ENCODE measurements at regions not wholly inside any gene's neighbourhood (a gene's known extent, or its start where the extent isn't known, plus 50 kb on each side); places are given as distances from the start of the nearest gene placed in this dataset.

- H3K4me3 ChIP-seq (replicated peaks in 1 of 3; ENCODE audit: low read depth in 2 of 3, low read length in 3 of 3): no peak overlapping the region
- 90% methylated on average over 2 of the region's 2 CpGs for WGBS (ENCODE audit: insufficient coverage)
- H4K20me1 ChIP-seq (ENCODE audit: insufficient read depth, low read length): no peaks in the 10 kb centered on the region
- no peak overlapping the region for H3K27ac ChIP-seq (ENCODE audit: low read depth in 1 of 2, low read length in 2 of 2)
- H3K9me3 ChIP-seq (replicated peaks in 1 of 2; ENCODE audit: control insufficient read depth in 1 of 2, insufficient read depth in 1 of 2, low read length in 2 of 2): no peaks in the 10 kb centered on the region
- Mint-ChIP-seq H3K27ac (peak overlapping the region in 1 of 7 donors; percentile 41), H3K27me3 (ENCODE audit: low read depth in 3 of 3) (peaks cover 0 to 5% (median 3%) of the 10 kb centered on the region in 3 donors), H3K4me3 (no peak overlapping the region), H3K4me1 (peaks cover 5% of the 10 kb centered on the region), H3K36me3 (no peaks in the 10 kb centered on the region), H3K9me3 (no peaks in the 10 kb centered on the region)
- H3K4me1 ChIP-seq (ENCODE audit: control insufficient read depth in 1 of 2, insufficient read depth in 2 of 2, low read length in 2 of 2): no peaks in the 10 kb centered on the region
- no peak overlapping the region for H3K4me2 ChIP-seq (replicated peaks; ENCODE audit: extremely low read depth, low read length, poor library complexity, severe bottlenecking)
- TF ChIP-seq CTCF (IDR thresholded peaks at IDR 0.05): no peak
- H2AFZ ChIP-seq (ENCODE audit: insufficient read depth, low read depth, low read length, poor library complexity, severe bottlenecking): no peak overlapping the region
- no peaks in the 10 kb centered on the region for H3K36me3 ChIP-seq (replicated peaks in 1 of 2; ENCODE audit: control insufficient read depth in 1 of 2, insufficient read depth in 2 of 2, low read length in 2 of 2)
- no peaks in the 10 kb centered on the region for H3K79me2 ChIP-seq (ENCODE audit: insufficient read depth, low read length)
- intact Hi-C loops (cut with micrococcal nuclease): no loop called here
- DNase-seq: no peak
- no peak overlapping the region for H3K9ac ChIP-seq (ENCODE audit: insufficient read depth, low read length, poor library complexity, severe bottlenecking)
- no peaks in the 10 kb centered on the region for H3K27me3 ChIP-seq (ENCODE audit: control insufficient read depth in 2 of 2, insufficient read depth in 2 of 2, low read length in 2 of 2)
Observed at GRCh38 chr9:108553111-108553635, 302.6 kb downstream of the ACTL7B start.

- Histone ChIP-seq H4K20me1 (ENCODE audit: insufficient read depth, low read length) (no peaks in the 10 kb centered on the region), H3K27me3 (ENCODE audit: control insufficient read depth in 2 of 2, insufficient read depth in 2 of 2, low read length in 2 of 2) (no peaks in the 10 kb centered on the region), H2AFZ (ENCODE audit: insufficient read depth, low read depth, low read length, poor library complexity, severe bottlenecking) (no peak overlapping the region), H3K9ac (ENCODE audit: insufficient read depth, low read length, poor library complexity, severe bottlenecking) (no peak overlapping the region), H3K27ac (ENCODE audit: low read depth in 1 of 2, low read length in 2 of 2) (no peak overlapping the region), H3K4me2 (replicated peaks; ENCODE audit: extremely low read depth, low read length, poor library complexity, severe bottlenecking) (no peak overlapping the region), H3K4me1 (ENCODE audit: control insufficient read depth in 1 of 2, insufficient read depth in 2 of 2, low read length in 2 of 2) (no peaks in the 10 kb centered on the region), H3K36me3 (replicated peaks in 1 of 2; ENCODE audit: control insufficient read depth in 1 of 2, insufficient read depth in 2 of 2, low read length in 2 of 2) (no peaks in the 10 kb centered on the region), H3K79me2 (ENCODE audit: insufficient read depth, low read length) (no peaks in the 10 kb centered on the region), H3K9me3 (replicated peaks in 1 of 2; ENCODE audit: control insufficient read depth in 1 of 2, insufficient read depth in 1 of 2, low read length in 2 of 2) (no peaks in the 10 kb centered on the region), H3K4me3 (replicated peaks in 1 of 3; ENCODE audit: low read depth in 2 of 3, low read length in 3 of 3) (no peak overlapping the region)
- H3K9me3 Mint-ChIP-seq: no peaks in the 10 kb centered on the region
- intact Hi-C loops (cut with micrococcal nuclease): no loop called here
- no peak overlapping the region for H3K27ac Mint-ChIP-seq
- H3K4me3 Mint-ChIP-seq: no peak overlapping the region
- no peak for TF ChIP-seq CTCF (IDR thresholded peaks at IDR 0.05)
- H3K27me3 Mint-ChIP-seq (ENCODE audit: low read depth in 3 of 3): peaks cover 0 to 5% (median 0%) of the 10 kb centered on the region in 3 donors
- DNase-seq: no peak
- peaks cover 5% of the 10 kb centered on the region for H3K4me1 Mint-ChIP-seq
- H3K36me3 Mint-ChIP-seq: no peaks in the 10 kb centered on the region
- WGBS (ENCODE audit: insufficient coverage): 100% methylated on average over 4 of the region's 7 CpGs
Observed at GRCh38 chr9:108552459-108553040, 303.2 kb downstream of the ACTL7B start.

All from CD14-positive monocyte (primary cell).